ENCODE measurements at regions not wholly inside any gene's neighbourhood (a gene's known extent, or its start where the extent isn't known, plus 50 kb on each side); places are given as distances from the start of the nearest gene placed in this dataset.
"Not testable (repeated sequence)": the region's sequence is repeated elsewhere in the genome, so short reads cannot be mapped to it uniquely, and the experiment has no call there.

GRCh38 chr6:119533603-119534279, 184.2 kb upstream of the MAN1A1 start:
- DNase-seq: peak; percentile 35

- no peak for DNase-seq
These were observed 177.6 kb upstream of the MAN1A1 start for GRCh38 chr6:119527231-119527578.

GRCh38 chr6:119526561-119527230, 177.1 kb upstream of the MAN1A1 start:
- DNase-seq: no peak

GRCh38 chr6:119524410-119524809, 174.8 kb upstream of the MAN1A1 start:
- no peak for DNase-seq

- no peak for DNase-seq
These were observed 174.0 kb upstream of the MAN1A1 start for GRCh38 chr6:119523556-119523955.

- DNase-seq: no peak
These were observed 171.7 kb upstream of the MAN1A1 start for GRCh38 chr6:119521251-119521650.

GRCh38 chr6:119517428-119517827, 167.9 kb upstream of the MAN1A1 start:
- DNase-seq: no peak

GRCh38 chr6:119514345-119514744, 164.8 kb upstream of the MAN1A1 start:
- no peak for DNase-seq

- no peak for DNase-seq
These were observed 161.5 kb upstream of the MAN1A1 start for GRCh38 chr6:119511024-119511423.

GRCh38 chr6:119510246-119510645, 160.7 kb upstream of the MAN1A1 start:
- no peak for DNase-seq

- DNase-seq: no peak
These were observed 157.1 kb upstream of the MAN1A1 start for GRCh38 chr6:119506631-119507174.

GRCh38 chr6:119501798-119502483, 152.4 kb upstream of the MAN1A1 start:
- no peak for DNase-seq

- no peak for DNase-seq
These were observed 150.2 kb upstream of the MAN1A1 start for GRCh38 chr6:119499797-119500196.

- no peak for DNase-seq
These were observed 148.6 kb upstream of the MAN1A1 start for GRCh38 chr6:119497988-119498727.

GRCh38 chr6:119495230-119495683, 145.7 kb upstream of the MAN1A1 start:
- DNase-seq: no peak

- DNase-seq: no peak
These were observed 144.4 kb upstream of the MAN1A1 start for GRCh38 chr6:119493980-119494379.

- DNase-seq: not testable (repeated sequence)
These were observed 141.6 kb upstream of the MAN1A1 start for GRCh38 chr6:119491112-119491511.

- not testable (repeated sequence) for DNase-seq
These were observed 140.5 kb upstream of the MAN1A1 start for GRCh38 chr6:119490050-119490449.

- peak; percentile 20 for DNase-seq
These were observed 135.0 kb upstream of the MAN1A1 start for GRCh38 chr6:119484598-119484997.

- DNase-seq: no peak
These were observed 134.3 kb upstream of the MAN1A1 start for GRCh38 chr6:119483908-119484307.

GRCh38 chr6:119482850-119483285, 133.3 kb upstream of the MAN1A1 start:
- no peak for DNase-seq

GRCh38 chr6:119481976-119482375, 132.4 kb upstream of the MAN1A1 start:
- no peak for DNase-seq
